ENCODE measurements at regions not wholly inside any gene's neighbourhood (a gene's known extent, or its start where the extent isn't known, plus 50 kb on each side); places are given as distances from the start of the nearest gene placed in this dataset.

- no peak for DNase-seq (ENCODE audit: low read depth)
These were observed 52.6 kb upstream of the RXRA start for GRCh38 chr9:134273647-134274046.

GRCh38 chr9:134275375-134275774, 50.9 kb upstream of the RXRA start:
- no peak for DNase-seq (ENCODE audit: low read depth)

GRCh38 chr9:134276453-134277245, 49.6 kb upstream of the RXRA start:
- DNase-seq (ENCODE audit: low read depth), result no peak
